ENCODE measurements at regions not wholly inside any gene's neighbourhood (a gene's known extent, or its start where the extent isn't known, plus 50 kb on each side); places are given as distances from the start of the nearest gene placed in this dataset.

- no peak for TF ChIP-seq CTCF (IDR thresholded peaks at IDR 0.05; ENCODE audit: insufficient read depth, low read depth, low read length)
- Histone ChIP-seq H3K36me3 (ENCODE audit: control insufficient read depth, insufficient read depth, low read length) (no peaks in the 10 kb centered on the region), H3K4me3 (ENCODE audit: low read depth, low read length) (peak overlapping the region; percentile 21), H3K27me3 (ENCODE audit: control insufficient read depth, insufficient read depth, low read length) (no peaks in the 10 kb centered on the region; the same call in 1 of the 2 replicates)
- ChIA-PET CTCF (interaction anchor here (0.7 to 4.1 kb wide), 7 partner anchors 10 to 202 kb away, joined by 3 to 34 read pairs (median 3); no protein-coding TSS in a partner anchor), POLR2A (interaction anchor here (0.6 to 0.8 kb wide), 2 partner anchors 32 to 198 kb away, joined by 3 to 4 read pairs; no protein-coding TSS in a partner anchor)
- peak; percentile 62 for DNase-seq (ENCODE audit: low read depth)
Observed at GRCh38 chr4:153115322-153116290, 88.6 kb upstream of the TRIM2 start.

GRCh38 chr4:153116291-153116680 is 88.0 kb upstream of the TRIM2 start:
- no peak for TF ChIP-seq CTCF (IDR thresholded peaks at IDR 0.05; ENCODE audit: insufficient read depth, low read depth, low read length)
- H3K4me3 ChIP-seq (ENCODE audit: low read depth, low read length): peak overlapping the region; percentile 21; the same call in 1 of the 2 replicates
- H3K36me3 ChIP-seq (ENCODE audit: control insufficient read depth, insufficient read depth, low read length): no peaks in the 10 kb centered on the region
- ChIA-PET POLR2A (interaction anchor here (0.8 kb wide), 1 partner anchor 199 kb away, joined by 4 read pairs; no protein-coding TSS in a partner anchor), CTCF (interaction anchor here (0.9 to 2.8 kb wide), 4 partner anchors 11 to 19 kb away, joined by 3 to 17 read pairs (median 4); no protein-coding TSS in a partner anchor)
- no peak for DNase-seq (ENCODE audit: low read depth)
- no peaks in the 10 kb centered on the region; the same call in 1 of the 2 replicates for H3K27me3 ChIP-seq (ENCODE audit: control insufficient read depth, insufficient read depth, low read length)

- POLR2A ChIA-PET: no interaction called here
- CTCF ChIA-PET: interaction anchor here (1.4 to 2.8 kb wide), 2 partner anchors 11 to 12 kb away, joined by 3 to 17 read pairs; no protein-coding TSS in a partner anchor
- DNase-seq (ENCODE audit: low read depth): no peak
- Histone ChIP-seq H3K27me3 (ENCODE audit: control insufficient read depth, insufficient read depth, low read length) (no peaks in the 10 kb centered on the region), H3K36me3 (ENCODE audit: control insufficient read depth, insufficient read depth, low read length) (no peaks in the 10 kb centered on the region), H3K4me3 (ENCODE audit: low read depth, low read length) (no peak overlapping the region)
- TF ChIP-seq CTCF (IDR thresholded peaks at IDR 0.05; ENCODE audit: insufficient read depth, low read depth, low read length): no peak
Observed at GRCh38 chr4:153116801-153117200, 87.4 kb upstream of the TRIM2 start.

DNA sequence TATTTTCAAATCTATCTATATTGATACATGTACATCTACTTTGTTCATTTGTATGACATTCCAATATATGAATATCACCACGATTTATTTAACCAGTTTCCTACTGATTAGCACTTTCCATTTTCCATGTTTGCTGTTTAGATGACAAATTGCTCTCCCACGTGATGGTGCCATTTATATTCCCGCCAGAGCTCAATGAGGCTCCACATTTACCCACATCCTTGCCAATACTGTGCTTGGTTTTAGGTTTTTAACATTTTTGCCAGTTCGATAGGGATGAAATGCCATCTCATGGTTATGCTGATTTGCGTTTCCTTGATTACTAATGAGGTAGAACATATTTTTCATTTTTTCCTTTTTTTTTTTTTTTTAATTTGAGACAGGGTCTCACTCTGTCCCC is 86.7 kb upstream of the TRIM2 start:
- no peak for DNase-seq (ENCODE audit: low read depth)
- CTCF ChIA-PET: interaction anchor here (2.4 kb wide), 1 partner anchor 10 kb away, joined by 12 read pairs; no protein-coding TSS in a partner anchor
- no peak for TF ChIP-seq CTCF (IDR thresholded peaks at IDR 0.05; ENCODE audit: insufficient read depth, low read depth, low read length)

GRCh38 chr4:153119626-153120025 is 84.6 kb upstream of the TRIM2 start:
- TF ChIP-seq CTCF (IDR thresholded peaks at IDR 0.05; ENCODE audit: insufficient read depth, low read depth, low read length): no peak
- ChIA-PET CTCF (interaction anchor here (2.4 kb wide), 1 partner anchor 7 kb away, joined by 12 read pairs; no protein-coding TSS in a partner anchor), POLR2A (no interaction called here)
- H3K27me3 ChIP-seq (ENCODE audit: control insufficient read depth, insufficient read depth, low read length): no peaks in the 10 kb centered on the region
- H3K36me3 ChIP-seq (ENCODE audit: control insufficient read depth, insufficient read depth, low read length): no peaks in the 10 kb centered on the region
- DNase-seq (ENCODE audit: low read depth): no peak
- no peak overlapping the region for H3K4me3 ChIP-seq (ENCODE audit: low read depth, low read length)

More for the DNA sequence above, 86.7 kb upstream of the TRIM2 start:
- no peaks in the 10 kb centered on the region for H3K36me3 ChIP-seq (ENCODE audit: control insufficient read depth, insufficient read depth, low read length)
- no peak overlapping the region for H3K4me3 ChIP-seq (ENCODE audit: low read depth, low read length)
- POLR2A ChIA-PET: no interaction called here
- no peaks in the 10 kb centered on the region for H3K27me3 ChIP-seq (ENCODE audit: control insufficient read depth, insufficient read depth, low read length)

Data from BJ (cell line).